CD14-positive monocyte (primary cell): ENCODE measurements at regions not wholly inside any gene's neighbourhood (a gene's known extent, or its start where the extent isn't known, plus 50 kb on each side); places are given as distances from the start of the nearest gene placed in this dataset.

Experiments used
- DNase-seq, 3 donors: peaks; one replicate each; pipeline ENCODE4 v3.0.0-alpha.2; 2011 to 2022
- H2AFZ ChIP-seq: 2 replicates; pipeline ENCODE4 v1.6.0; 2012; ENCODE audit warnings: mild to moderate bottlenecking, low read depth, low read length, inconsistent platforms; ENCODE audit not compliant: insufficient read depth, poor library complexity, severe bottlenecking
- H3K27ac ChIP-seq, 2 donors: 1 replicate in 1 of 2; 2 replicates in 1 of 2; pipeline ENCODE4 v1.5.1; 2012 to 2013; ENCODE audit warnings: low read length in 2 of 2, control low read depth in 1 of 2, inconsistent platforms in 1 of 2, low read depth in 1 of 2, mild to moderate bottlenecking in 1 of 2
- H3K27me3 ChIP-seq, 2 donors: one replicate each; pipeline versions ENCODE4 v1.6.0 to v1.6.1; 2011 to 2013; ENCODE audit warnings: low read length in 2 of 2; ENCODE audit not compliant: control insufficient read depth in 2 of 2, insufficient read depth in 2 of 2
- H3K36me3 ChIP-seq, 2 donors: replicated peaks in 1 of 2; 1 replicate in 1 of 2; 2 replicates in 1 of 2; pipeline versions ENCODE4 v1.5.1 to v1.6.1; 2012 to 2013; ENCODE audit warnings: low read length in 2 of 2, control low read depth in 1 of 2, inconsistent platforms in 1 of 2, mild to moderate bottlenecking in 1 of 2; ENCODE audit not compliant: insufficient read depth in 2 of 2, control insufficient read depth in 1 of 2
- H3K4me1 ChIP-seq, 2 donors: 1 replicate in 1 of 2; 2 replicates in 1 of 2; pipeline versions ENCODE4 v1.5.1 to v1.6.1; 2012 to 2013; ENCODE audit warnings: low read length in 2 of 2, control low read depth in 1 of 2, inconsistent platforms in 1 of 2, mild to moderate bottlenecking in 1 of 2, moderate library complexity in 1 of 2; ENCODE audit not compliant: insufficient read depth in 2 of 2, control insufficient read depth in 1 of 2
- H3K4me2 ChIP-seq: replicated peaks from 2 replicates; pipeline ENCODE3; 2012; ENCODE audit warnings: low read length, moderate library complexity, mild to moderate bottlenecking; ENCODE audit not compliant: poor library complexity, severe bottlenecking; ENCODE audit errors: extremely low read depth
- H3K4me3 ChIP-seq, 3 experiments: fragments of 200-600 bp in 1 of 3; sonication (generic) in 1 of 3; replicated peaks in 1 of 3; 1 replicate in 2 of 3; 2 replicates in 1 of 3; pipeline ENCODE4 v1.5.1; 2011 to 2013; ENCODE audit warnings: low read length in 3 of 3, mild to moderate bottlenecking in 3 of 3, control low read depth in 2 of 3, low read depth in 2 of 3, inconsistent platforms in 1 of 3, moderate library complexity in 1 of 3
- H3K79me2 ChIP-seq: 2 replicates; pipeline ENCODE4 v1.6.0; 2012; ENCODE audit warnings: mild to moderate bottlenecking, control low read depth, inconsistent platforms, low read length, moderate library complexity; ENCODE audit not compliant: insufficient read depth
- H3K9ac ChIP-seq: 2 replicates; pipeline ENCODE4 v1.6.0; 2017; ENCODE audit warnings: low read length, mild to moderate bottlenecking; ENCODE audit not compliant: insufficient read depth, poor library complexity, severe bottlenecking
- H3K9me3 ChIP-seq, 2 donors: replicated peaks in 1 of 2; 1 replicate in 1 of 2; 2 replicates in 1 of 2; pipeline versions ENCODE4 v1.5.1 to v1.6.1; 2012 to 2013; ENCODE audit warnings: low read length in 2 of 2, control low read depth in 1 of 2; ENCODE audit not compliant: control insufficient read depth in 1 of 2, insufficient read depth in 1 of 2
- H4K20me1 ChIP-seq: 2 replicates; pipeline ENCODE4 v1.6.0; 2012; ENCODE audit warnings: mild to moderate bottlenecking, low read length, control low read depth, moderate library complexity; ENCODE audit not compliant: insufficient read depth
- H3K27ac Mint-ChIP-seq, 7 donors: one replicate each; pipeline ENCODE4 v1.8.0; 2020; ENCODE audit warnings: mild to moderate bottlenecking in 7 of 7, mixed read lengths in 7 of 7, moderate library complexity in 6 of 7, inconsistent platforms in 2 of 7
- H3K27me3 Mint-ChIP-seq, 3 donors: one replicate each; pipeline ENCODE4 v1.8.0; 2021 to 2022; ENCODE audit warnings: low read depth in 3 of 3, mild to moderate bottlenecking in 3 of 3, mixed read lengths in 3 of 3, moderate library complexity in 3 of 3, inconsistent platforms in 1 of 3
- H3K36me3 Mint-ChIP-seq, 2 donors: one replicate each; pipeline ENCODE4 v1.8.0; 2020; ENCODE audit warnings: mixed read lengths in 2 of 2, inconsistent platforms in 1 of 2, mild to moderate bottlenecking in 1 of 2
- H3K4me1 Mint-ChIP-seq: one replicate; pipeline ENCODE4 v1.8.0; 2020; ENCODE audit warnings: mild to moderate bottlenecking, mixed read lengths
- H3K4me3 Mint-ChIP-seq, 2 donors: one replicate each; pipeline ENCODE4 v1.8.0; 2020; ENCODE audit warnings: mild to moderate bottlenecking in 2 of 2, mixed read lengths in 2 of 2, moderate library complexity in 1 of 2
- H3K9me3 Mint-ChIP-seq, 7 donors: one replicate each; pipeline ENCODE4 v1.8.0; 2020 to 2022; ENCODE audit warnings: mixed read lengths in 7 of 7, mild to moderate bottlenecking in 6 of 7, moderate library complexity in 6 of 7, inconsistent platforms in 2 of 7
- CTCF ChIP-seq: fragments of 200-600 bp; IDR thresholded peaks from one replicate; pipeline ENCODE4 v1.8.0; 2022; ENCODE audit warnings: antibody characterized with exemption, mild to moderate bottlenecking
- WGBS: methylation state at CpG from one replicate; pipeline ENCODE4 v1.1.5; 2013; ENCODE audit warnings: missing lambda C conversion rate; ENCODE audit not compliant: insufficient coverage; 5-methylcytosine and 5-hydroxymethylcytosine counted together
- intact Hi-C, 2 donors: fragments of 100-400 bp; cut with micrococcal nuclease; formaldehyde crosslinking; loops; one replicate each; pipeline versions ENCODE4 v1.15.0 to v1.15.1; 2023

- no peak for TF ChIP-seq CTCF
- no peaks in the 10 kb centered on the region for H3K4me1 Mint-ChIP-seq
Measured at GRCh38 chr12:85688837-85689236, 147.4 kb downstream of the RASSF9 start.

GRCh38 chr12:85690146-85690545 lies 146.1 kb downstream of the RASSF9 start:
- no peak overlapping the region for H3K4me3 Mint-ChIP-seq
- H3K9ac ChIP-seq = no peak overlapping the region
- no peaks in the 10 kb centered on the region for H3K27me3 ChIP-seq
- H3K9me3 Mint-ChIP-seq = peaks cover 0 to 3% (median 0%) of the 10 kb centered on the region in 7 donors
- no peak overlapping the region for H3K27ac Mint-ChIP-seq
- no peaks in the 10 kb centered on the region for H3K9me3 ChIP-seq
- peaks cover 0 to 2% (median 0%) of the 10 kb centered on the region in 3 donors for H3K27me3 Mint-ChIP-seq
- no peaks in the 10 kb centered on the region for H3K79me2 ChIP-seq
- intact Hi-C loops = no loop called here
- no peak overlapping the region for H3K4me3 ChIP-seq
- H3K27ac ChIP-seq = no peak overlapping the region
- no peaks in the 10 kb centered on the region for H3K4me1 ChIP-seq
- no peak overlapping the region for H2AFZ ChIP-seq
- WGBS = no CpG with 5 or more reads among the region's 3 CpGs
- no peaks in the 10 kb centered on the region for H3K36me3 Mint-ChIP-seq
- no peaks in the 10 kb centered on the region for H3K36me3 ChIP-seq
- no peaks in the 10 kb centered on the region for H3K4me1 Mint-ChIP-seq
- no peaks in the 10 kb centered on the region for H4K20me1 ChIP-seq
- no peak overlapping the region for H3K4me2 ChIP-seq
- TF ChIP-seq CTCF = no peak
- DNase-seq = no peak

More at GRCh38 chr12:85688837-85689236, 147.4 kb downstream of the RASSF9 start:
- no peak overlapping the region for H3K27ac Mint-ChIP-seq
- Histone ChIP-seq H3K9ac (no peak overlapping the region), H3K4me1 (no peaks in the 10 kb centered on the region), H3K27me3 (no peaks in the 10 kb centered on the region), H2AFZ (no peak overlapping the region), H4K20me1 (no peaks in the 10 kb centered on the region), H3K36me3 (no peaks in the 10 kb centered on the region), H3K9me3 (no peaks in the 10 kb centered on the region), H3K4me3 (no peak overlapping the region), H3K4me2 (no peak overlapping the region), H3K79me2 (no peaks in the 10 kb centered on the region), H3K27ac (no peak overlapping the region)
- intact Hi-C loops = no loop called here
- H3K4me3 Mint-ChIP-seq = no peak overlapping the region
- peaks cover 0 to 3% (median 0%) of the 10 kb centered on the region in 7 donors for H3K9me3 Mint-ChIP-seq
- no peak for DNase-seq
- H3K27me3 Mint-ChIP-seq = peaks cover 0 to 2% (median 0%) of the 10 kb centered on the region in 3 donors
- H3K36me3 Mint-ChIP-seq = no peaks in the 10 kb centered on the region
- WGBS = no CpG with 5 or more reads among the region's 1 CpG
